ENCODE measurements at regions not wholly inside any gene's neighbourhood (a gene's known extent, or its start where the extent isn't known, plus 50 kb on each side); places are given as distances from the start of the nearest gene placed in this dataset.

DNA sequence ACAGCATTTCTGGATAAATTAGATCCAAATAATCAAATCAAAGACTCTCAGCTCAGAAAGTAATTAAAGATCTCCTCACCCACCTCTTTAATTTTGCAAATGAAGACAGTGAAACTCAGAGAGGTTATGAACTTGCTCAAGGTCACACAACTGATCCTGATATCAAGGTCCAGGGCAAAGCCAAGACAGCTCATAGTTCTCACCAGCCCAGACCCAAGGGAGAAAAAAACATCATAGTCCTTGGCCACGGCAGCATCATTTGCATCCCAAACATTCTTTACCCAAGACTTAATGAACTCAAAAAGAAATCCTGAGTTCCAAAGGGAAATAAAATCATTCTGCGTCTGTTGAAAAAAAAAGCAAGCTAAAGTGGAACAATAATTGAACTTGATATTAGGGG lies 112.1 kb downstream of the DAD1 start:
- DNase-seq: no peak

DNA sequence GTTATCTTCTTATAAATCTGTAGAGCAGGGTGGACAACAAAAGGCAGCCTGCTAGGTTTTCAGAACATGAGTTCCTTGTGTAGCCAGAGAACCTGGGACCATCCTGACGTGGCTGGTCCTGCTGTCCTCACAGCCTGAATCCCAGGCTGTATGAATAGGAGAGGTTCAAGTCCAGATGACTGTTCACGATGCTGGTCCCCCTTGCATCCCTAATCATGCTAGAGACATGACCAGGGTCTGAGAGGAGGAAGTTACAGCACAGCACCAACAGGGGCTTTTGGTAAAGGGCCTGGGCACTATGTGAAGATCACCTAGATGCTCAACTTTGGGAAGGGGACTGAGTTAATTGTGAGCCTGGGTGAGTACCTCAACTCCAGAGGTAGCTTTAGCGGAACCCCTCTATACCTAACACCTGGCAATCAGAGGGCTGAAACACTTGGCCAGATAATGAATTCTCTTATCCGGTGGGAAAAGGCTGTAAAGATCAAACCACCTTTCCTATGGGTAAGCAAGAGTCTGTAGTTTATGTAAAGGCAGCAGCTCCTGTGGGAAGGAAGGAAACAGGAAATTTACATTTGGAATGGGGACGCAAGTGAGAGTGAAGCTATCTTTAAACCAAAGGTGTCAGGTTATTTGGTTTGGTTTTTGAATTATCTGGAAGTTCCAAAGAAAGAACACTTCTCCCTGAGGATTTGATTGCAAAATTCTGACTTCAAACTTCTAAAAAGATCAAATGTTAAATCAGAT lies 112.8 kb downstream of the DAD1 start:
- DNase-seq: no peak

DNA sequence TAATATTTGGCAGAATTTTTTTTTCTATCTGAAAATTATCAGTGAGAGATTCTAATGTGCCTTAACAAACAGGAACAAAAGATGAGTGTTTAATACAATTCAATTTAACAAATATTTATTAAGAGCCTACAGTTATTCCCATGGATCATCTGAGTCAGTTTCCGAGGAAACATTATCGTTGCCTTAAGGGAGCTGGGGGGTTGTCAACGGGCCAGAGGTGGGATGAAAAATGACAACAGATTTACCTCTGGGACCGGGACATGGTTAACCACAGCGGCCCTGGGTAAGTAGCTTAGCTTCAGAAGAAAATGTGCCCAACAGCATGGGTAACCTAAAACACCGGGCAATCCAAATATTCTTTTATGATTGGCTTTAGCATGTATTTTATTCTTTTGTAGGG lies 113.6 kb downstream of the DAD1 start:
- no peak for DNase-seq

DNA sequence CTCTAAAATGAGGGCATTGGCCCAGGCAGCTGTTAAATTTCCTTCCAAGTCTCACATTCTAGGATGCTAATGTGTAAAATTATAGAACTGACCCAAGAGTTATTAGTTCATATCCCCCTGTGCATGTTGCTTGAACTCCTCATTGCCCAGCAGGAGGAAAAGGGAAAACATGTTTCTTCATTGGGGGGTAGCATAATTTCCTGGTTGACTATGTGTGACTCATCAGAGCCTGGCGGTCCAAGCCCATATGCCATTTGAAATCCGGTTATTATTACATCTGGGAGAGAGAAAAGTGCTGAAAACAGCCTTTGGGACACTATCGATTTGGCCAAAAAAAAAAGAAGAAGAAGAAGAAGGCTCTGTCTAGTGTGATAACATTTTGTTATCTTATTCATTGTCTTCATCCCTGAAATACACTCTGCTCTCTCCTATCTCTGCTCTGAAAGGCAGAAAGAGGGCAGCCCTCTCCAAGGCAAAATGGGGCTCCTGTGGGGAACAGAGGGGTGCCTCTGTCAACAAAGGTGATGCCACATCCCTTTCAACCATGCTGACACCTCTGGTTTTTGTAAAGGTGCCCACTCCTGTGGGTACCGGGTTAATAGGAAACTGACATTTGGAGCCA lies 114.2 kb downstream of the DAD1 start:
- no peak for DNase-seq

DNA sequence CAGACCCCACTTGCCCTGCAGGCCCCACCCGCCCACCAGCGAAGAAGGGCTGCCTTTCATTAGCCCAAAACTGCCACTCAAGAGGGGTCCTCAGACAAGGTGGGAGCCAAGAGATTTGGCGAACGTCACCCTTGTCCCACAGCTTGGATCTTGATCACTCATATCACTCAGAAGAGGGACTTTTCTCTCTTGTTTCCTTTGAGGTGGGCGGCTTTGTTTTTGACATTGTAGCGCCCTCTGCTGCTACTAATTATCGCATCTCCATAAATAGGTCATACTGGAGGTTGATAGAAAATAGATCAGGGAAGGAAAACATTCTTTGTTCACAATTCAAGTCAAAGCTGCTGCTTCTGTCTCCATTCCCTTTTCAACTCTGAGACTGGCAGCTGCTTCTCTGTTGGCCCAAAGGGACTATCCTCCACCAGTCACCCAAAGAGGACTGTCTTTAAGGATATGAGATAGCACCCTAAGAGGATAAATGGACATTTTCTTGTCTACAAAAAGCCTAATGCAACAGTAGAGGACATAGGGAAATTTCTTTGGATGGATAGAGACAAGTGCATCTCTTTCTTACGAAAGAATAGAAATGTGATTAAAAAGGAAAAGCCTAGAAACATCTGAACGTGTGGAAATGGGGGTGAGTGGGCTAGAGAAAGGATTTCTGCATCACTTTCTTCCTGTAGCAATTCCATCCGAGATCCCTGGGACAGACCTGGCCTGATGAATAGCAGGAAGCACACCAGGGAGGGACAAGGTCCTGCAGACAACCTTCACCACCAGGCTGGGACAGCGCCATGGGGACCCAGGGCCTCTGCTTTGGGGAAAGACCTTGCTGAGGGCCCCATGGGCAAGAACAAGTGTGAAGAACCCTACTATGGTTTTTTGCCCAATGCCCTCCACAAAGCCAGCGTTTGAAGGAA lies 115.8 kb downstream of the DAD1 start:
- peak in 1 of 2 donors; percentile 67 for DNase-seq

DNA sequence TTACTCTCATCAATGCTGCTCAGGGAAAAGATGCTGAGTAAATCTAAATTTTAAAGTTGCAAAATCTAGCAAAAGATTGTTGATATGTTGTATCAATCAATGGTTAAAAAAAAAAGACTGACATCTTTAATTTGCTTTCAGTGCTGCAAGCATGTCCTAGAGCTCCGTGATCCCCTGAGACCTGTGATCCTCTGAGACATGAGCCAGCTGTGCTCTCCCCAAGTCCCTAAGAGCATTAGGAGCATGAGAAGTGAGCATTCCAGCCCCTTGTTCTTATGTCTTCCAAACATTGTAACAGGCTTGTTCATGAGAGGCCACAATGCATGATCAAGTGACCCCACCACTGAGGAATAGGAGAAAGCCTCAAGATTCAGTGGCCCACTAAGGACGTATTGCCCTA lies 116.6 kb downstream of the DAD1 start:
- DNase-seq: no peak

DNA sequence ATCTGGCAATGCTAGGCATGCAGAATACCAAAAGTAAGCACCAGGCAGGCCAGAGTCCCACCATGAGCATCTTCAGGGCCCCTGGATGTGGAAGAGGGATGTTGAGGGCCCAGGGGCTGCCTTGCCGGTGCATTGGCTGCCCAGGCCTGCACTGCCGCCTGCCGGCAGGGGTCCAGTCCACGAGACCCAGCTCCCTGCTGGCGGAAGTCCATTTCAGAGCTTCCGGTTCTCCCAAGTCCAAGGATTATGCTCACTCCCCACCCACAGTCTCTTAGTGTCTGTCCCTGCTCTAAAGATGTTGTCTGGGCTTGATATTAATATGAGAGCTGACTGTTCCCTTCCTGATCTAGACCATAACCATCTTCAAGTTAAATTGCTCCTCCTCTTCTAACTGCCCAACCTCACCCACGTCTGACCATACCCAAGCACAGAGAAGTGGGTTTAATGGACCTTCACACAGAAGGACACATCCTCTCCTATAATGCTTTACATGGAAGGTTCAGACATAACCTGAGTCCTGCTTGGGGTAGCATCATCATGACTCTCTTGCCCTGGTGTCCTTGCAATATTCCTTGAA lies 117.4 kb downstream of the DAD1 start:
- no peak for DNase-seq

DNA sequence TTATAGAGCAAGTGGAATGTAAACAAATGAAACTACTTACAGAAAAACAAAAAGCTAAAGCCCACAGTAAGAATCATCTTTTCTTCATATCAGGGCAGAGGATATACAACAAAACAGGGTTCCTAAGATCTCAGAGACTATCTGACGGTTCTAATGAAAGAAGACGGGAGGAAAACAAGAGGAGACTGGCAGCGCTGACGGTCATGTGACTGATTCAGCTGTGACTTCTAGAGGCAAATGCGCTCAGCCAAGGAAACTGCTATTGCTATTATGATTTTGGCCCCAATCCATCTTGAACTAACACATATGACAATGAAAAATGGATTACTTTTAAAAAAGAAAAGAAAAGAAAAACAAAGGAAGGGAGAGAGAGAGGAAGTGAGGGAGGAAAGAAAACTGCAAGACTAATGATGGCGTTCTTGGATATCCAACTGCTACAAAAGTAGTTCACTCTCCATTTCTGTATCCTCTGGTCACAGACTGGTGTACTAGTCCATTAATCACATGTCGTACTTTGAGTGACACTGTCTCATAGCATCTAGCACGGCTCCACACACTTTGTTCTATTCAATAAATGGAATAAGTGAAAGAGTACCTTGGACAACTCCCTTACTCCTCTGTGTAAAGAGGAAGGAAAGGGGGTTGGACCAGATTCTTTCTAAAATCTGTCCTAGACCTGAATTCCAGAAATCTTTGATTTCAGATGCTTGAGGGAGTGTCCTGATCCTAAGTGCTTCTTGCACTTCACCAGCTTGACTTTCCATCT lies 119.3 kb downstream of the DAD1 start:
- DNase-seq: no peak

DNA sequence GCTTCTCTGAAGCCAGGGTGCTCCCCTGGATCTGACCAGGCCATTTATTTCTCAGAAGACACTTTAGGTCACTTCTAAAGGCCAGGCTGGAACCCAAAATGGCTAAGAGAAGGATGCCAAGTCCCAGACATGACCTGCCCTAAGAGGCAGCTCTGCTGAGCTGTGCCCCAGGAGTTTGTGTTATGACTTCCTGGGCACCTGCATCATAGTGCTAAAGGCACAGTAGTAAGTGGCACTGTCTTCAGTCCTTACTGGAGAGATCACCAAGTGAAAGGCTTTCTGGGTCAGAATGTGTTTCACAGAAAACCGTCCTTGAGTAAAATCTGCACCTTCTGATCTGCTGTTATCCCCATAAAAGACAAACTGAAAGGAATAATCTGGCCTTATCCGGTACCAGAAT lies 120.2 kb downstream of the DAD1 start:
- DNase-seq: no peak

DNA sequence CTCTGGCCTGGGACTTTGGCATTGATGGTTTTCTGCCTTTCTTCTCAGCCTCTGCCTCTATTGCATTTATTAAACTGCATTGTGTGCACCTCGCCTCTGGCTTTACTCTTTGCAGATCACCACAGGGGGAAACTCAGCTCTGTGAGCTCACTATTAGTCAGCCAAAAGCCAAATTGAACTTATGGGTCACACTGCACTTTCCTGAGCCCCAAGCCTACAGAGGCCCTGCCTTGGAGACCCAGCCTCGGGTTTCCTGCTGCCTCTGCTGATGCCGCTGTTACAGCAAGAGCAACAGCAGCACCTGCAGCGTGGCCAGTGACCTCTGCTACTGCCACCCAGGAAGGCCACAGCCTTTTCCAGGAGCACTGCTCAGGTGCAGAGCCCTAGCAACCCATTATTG lies 122.5 kb downstream of the DAD1 start:
- no peak for DNase-seq

DNA sequence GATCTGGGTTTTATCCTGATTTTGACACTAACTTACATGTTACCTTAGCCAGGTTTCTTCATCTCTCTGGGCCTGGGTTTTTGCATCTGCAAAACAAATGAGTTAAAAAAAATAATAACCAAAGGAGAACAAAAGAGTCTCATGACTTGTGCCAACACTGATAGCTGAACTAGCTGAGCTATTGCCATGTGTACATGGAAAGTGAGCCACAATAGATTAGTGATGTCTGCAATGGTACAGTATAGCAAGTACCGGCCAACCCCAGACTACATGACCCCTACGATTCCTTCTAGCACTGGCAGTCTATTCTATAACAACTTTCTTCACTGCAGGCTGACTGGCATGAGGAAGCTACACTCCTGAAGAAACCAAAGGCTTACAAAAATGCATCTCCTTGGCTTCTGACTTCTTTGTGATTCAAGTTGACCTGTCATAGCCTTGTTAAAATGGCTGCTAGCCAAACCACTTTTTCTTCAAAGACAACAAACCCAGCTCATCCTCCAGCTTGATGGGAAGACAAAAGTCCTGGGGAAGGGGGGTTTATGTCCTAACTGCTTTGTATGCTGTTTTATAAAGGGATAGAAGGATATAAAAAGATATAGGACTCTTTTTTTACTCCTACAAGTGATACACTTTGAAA lies 123.7 kb downstream of the DAD1 start:
- DNase-seq: peak in 1 of 2 donors; percentile 43

DNA sequence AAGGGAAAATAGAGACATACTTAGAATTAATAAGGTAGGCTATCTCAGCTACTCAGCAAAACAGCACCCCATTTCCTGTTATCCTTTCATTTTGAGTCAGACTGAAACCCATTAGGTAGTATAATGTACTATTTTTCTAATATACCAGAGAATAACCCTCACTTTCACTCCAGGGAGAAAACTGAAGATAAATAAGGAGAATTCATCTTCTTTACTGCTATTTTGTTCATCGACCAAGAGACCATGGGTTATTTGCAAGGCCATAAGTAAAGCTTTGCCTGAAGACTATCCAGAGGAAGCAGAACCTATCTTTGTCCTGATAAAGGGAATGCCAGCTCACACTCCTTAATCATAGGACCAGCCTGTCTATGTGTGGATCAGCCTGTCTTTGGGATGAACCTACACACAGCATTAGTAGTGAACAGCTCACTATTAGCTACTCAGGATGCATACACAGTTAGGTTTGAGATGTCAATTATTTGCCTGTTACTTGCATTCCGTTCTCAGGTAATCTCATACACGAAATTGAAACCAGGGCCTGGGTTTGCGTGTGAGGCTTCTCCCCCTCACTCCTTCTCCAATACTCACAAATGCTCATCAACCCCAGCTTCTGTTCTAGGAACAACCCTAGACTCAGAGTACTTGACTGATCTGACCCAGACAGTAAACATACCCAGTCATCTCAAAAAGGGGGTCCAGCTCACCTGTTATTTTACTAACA lies 124.4 kb downstream of the DAD1 start:
- DNase-seq: no peak

DNA sequence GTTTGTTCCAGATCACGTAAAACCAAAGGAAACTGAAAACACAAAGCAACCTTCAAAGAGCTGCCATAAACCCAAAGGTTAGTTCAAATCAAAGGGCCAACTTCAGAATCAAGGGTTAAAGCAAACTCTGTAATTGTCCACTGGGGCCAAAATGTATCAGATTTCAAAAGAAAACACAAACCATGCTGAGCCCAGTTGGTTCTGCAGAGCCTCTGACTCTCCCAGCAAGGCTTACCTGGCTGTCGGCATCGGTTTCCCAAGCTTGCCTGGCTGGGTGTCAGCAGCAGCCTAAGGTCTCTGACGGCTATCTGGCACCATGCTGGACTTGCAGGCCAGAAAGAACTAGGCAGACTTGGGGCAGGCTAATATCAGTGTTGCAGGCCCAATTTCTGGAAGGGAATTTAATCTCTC lies 125.3 kb downstream of the DAD1 start:
- DNase-seq: no peak

DNA sequence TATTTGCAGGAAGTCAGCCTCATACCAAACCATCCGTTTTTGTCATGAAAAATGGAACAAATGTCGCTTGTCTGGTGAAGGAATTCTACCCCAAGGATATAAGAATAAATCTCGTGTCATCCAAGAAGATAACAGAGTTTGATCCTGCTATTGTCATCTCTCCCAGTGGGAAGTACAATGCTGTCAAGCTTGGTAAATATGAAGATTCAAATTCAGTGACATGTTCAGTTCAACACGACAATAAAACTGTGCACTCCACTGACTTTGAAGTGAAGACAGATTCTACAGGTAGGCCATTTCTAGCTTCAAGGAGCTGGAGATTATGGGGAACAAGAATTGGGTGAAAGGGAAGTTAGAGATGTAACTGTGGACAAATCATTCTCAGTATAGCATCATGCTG lies 126.1 kb downstream of the DAD1 start:
- no peak for DNase-seq

DNA sequence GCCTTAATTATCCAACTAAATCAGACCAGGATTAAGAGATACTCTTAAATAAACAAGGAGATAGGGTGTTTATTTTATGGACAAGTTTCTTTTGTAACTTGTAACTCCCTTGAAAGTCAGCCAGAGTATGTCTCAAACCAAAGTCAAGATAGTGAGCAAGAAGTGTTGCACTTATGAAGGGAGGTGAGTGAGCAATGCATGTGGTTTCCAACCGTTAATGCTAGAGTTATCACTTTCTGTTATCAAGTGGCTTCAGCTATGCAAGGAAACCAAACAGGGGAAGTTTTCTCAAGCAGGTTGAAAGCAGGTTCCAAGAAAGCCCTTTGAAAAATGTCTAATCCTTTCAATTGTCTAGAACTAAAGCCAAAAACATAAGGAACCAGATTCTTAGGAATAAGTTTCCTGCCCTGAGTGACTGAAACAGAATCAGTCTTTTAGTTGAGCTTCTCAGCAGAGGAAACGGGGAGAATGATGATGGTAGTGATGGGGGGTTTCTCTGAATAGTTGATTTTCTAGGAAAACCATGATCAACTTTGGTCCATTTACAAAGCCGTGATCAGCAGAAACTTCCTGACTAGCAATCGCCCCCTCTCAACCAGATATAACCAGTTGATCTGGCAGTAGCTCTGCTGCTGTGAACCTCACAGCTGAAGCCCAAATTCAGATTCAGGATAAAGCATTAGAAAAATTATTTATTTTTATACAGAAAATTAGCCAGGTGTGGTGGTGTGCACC lies 128.4 kb downstream of the DAD1 start:
- peak in 1 of 2 donors; percentile 74 for DNase-seq

DNA sequence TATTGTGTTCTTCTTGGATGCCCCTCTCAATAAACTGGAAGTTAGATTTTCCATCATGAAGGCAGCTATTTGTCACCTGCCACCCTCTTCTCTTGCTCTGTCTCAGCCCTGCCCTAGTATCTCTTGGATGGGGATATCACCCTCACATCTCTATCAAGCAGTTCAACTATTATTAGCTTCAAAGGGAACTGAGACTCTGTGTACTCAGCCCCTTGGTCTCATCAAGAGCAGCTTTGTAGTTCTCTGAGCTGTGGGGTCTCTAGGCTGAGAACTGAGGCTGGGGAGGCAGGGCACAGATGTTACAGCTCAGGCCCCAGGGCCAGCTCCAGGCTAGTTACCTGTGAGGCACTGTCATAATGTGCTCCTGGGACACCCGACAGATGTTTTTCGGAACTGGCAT lies 130.3 kb downstream of the DAD1 start:
- no peak for DNase-seq

DNA sequence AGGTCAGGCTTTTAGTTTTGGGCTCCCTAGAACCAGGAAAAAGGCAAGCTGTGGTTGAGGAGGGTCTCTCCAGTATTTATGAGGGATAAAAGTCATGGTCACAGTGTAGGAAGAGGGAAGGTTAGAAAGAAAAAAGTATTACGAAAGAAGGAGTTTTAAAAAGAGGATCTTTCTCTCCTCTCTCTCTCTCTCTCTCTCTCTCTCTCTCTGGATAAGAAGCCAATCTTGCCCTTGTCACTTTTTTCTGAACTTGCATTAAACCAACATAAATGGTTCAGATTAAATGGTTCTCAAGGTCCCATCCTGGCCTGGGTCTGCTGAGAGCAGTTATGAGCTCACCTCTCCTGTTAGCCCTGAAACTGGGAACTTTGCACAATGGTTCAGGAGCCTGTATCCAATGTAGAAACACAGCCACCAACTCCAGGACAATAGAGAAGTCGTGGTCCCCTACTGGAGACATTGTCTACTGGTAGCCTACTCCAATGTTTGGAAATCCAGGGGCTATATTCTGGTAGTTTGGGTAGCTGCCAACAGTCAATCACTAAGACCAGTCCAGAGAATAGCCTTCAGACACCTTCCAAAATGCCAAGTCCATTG lies 131.9 kb downstream of the DAD1 start:
- DNase-seq: no peak

DNA sequence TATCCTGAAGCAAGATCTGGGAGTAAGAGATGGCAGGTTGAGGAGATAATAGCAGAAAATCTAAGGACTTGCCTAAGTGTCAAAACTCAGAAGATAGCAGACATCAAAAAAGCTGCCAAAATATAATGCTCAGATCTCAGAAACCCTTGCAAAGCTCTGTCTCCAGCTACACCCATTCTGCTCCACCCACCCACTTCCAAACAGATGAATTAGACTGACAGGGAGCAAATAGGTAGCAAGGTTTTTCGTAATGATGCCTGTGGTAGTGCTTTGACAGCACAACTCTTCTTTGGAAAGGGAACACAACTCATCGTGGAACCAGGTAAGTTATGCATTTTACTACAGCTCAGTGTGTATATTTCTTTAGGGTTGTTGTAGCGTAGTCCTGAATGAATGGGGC lies 132.6 kb downstream of the DAD1 start:
- no peak for DNase-seq

DNA sequence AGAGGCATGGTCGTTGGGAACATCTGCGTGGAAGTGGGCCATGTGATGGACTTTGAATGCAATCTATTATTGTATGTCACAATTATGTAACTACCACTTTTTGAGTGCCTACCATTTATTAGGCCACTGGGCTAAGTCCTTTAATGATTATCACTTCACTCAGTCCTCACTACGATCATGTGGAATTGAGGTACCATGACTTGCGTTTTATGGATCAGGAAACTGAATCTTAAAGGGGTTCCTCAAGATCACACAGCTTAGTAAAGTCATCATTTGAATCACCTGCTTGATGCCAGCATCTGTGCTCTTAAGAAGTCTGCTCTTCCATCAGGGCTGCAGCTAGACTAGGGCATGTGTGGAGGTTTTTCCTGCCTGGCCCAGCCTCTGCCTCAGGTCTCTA lies 136.7 kb downstream of the DAD1 start:
- DNase-seq: no peak

DNA sequence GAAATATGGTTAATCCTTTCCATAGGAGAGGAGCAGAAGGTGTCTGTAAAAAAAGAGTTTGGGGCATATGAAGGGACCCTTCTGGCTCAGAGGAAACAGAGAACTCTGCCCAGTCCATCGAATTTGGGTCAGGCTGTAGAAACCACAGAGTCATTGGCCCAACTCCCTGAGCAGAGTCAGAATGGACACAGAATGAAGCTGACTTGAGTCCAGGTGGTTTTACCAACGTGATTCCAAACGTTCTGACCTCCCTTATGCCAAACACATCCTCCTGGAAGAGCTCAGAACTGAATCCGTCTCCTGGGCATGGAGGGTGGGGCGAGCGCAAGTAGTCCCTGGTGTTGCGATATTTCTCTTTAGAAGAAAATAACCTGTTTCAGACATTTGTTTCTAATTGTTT lies 138.8 kb downstream of the DAD1 start:
- no peak for DNase-seq

DNA sequence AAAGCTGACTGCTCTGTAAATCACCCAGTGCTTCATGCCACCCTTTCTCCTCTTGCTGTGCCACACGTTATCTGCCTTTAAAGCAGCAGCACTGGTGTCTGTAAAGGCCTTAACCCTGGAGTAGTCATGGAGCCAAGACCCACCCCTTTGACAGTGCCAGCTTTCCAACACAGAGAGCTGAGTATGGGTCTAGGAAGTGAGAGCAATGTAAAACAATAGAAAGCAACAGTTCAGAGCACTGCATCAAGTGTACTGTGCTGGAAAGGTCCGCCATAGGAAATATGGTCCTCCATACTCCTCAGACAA lies 139.5 kb downstream of the DAD1 start:
- DNase-seq: no peak
